ENCODE measurements at regions not wholly inside any gene's neighbourhood (a gene's known extent, or its start where the extent isn't known, plus 50 kb on each side); places are given as distances from the start of the nearest gene placed in this dataset.
A peak's percentile ranks its signal among the peaks of the same experiment; 100 is the strongest.
"Not testable (repeated sequence)": the region's sequence is repeated elsewhere in the genome, so short reads cannot be mapped to it uniquely, and the experiment has no call there.

- Mint-ChIP-seq H3K4me3 (no peak overlapping the region), H3K27me3 (peaks cover 25% of the 10 kb centered on the region), H3K9me3 (ENCODE audit: low read depth) (no peaks in the 10 kb centered on the region)
These were observed 72.2 kb upstream of the EPHB3 start for GRCh38 chr3:184489268-184489841.

GRCh38 chr3:184491011-184491576 lies 70.5 kb upstream of the EPHB3 start:
- H3K36me3 Mint-ChIP-seq: no peaks in the 10 kb centered on the region
- H3K4me3 Mint-ChIP-seq: no peak overlapping the region
- no peak overlapping the region for H3K27ac Mint-ChIP-seq
- H3K9me3 Mint-ChIP-seq (ENCODE audit: low read depth): no peaks in the 10 kb centered on the region
- peaks cover 27% of the 10 kb centered on the region for H3K27me3 Mint-ChIP-seq
- H3K4me1 Mint-ChIP-seq (ENCODE audit: low read depth): peaks cover 11% of the 10 kb centered on the region

More at GRCh38 chr3:184489268-184489841, 72.2 kb upstream of the EPHB3 start:
- Mint-ChIP-seq H3K36me3 (no peaks in the 10 kb centered on the region), H3K27ac (no peak overlapping the region), H3K4me1 (ENCODE audit: low read depth) (peaks cover 11% of the 10 kb centered on the region)

- H3K4me1 Mint-ChIP-seq (ENCODE audit: low read depth): peaks cover 11% of the 10 kb centered on the region
- H3K4me3 Mint-ChIP-seq: peak overlapping the region; percentile 68
- H3K27ac Mint-ChIP-seq: no peak overlapping the region
- no peaks in the 10 kb centered on the region for H3K36me3 Mint-ChIP-seq
- H3K27me3 Mint-ChIP-seq: peaks cover 33% of the 10 kb centered on the region
- no peaks in the 10 kb centered on the region for H3K9me3 Mint-ChIP-seq (ENCODE audit: low read depth)
These were observed 69.5 kb upstream of the EPHB3 start for GRCh38 chr3:184491867-184492615.

- H3K4me3 Mint-ChIP-seq: no peak overlapping the region
- H3K36me3 Mint-ChIP-seq: no peaks in the 10 kb centered on the region
- peaks cover 11% of the 10 kb centered on the region for H3K4me1 Mint-ChIP-seq (ENCODE audit: low read depth)
- peaks cover 50% of the 10 kb centered on the region for H3K27me3 Mint-ChIP-seq
- no peak overlapping the region for H3K27ac Mint-ChIP-seq
- no peaks in the 10 kb centered on the region for H3K9me3 Mint-ChIP-seq (ENCODE audit: low read depth)
These were observed 64.7 kb upstream of the EPHB3 start for GRCh38 chr3:184496933-184497332.

- Mint-ChIP-seq H3K36me3 (no peaks in the 10 kb centered on the region), H3K27me3 (peaks cover 49% of the 10 kb centered on the region), H3K9me3 (ENCODE audit: low read depth) (no peaks in the 10 kb centered on the region)
These were observed 63.8 kb upstream of the EPHB3 start for GRCh38 chr3:184497804-184498203.

GRCh38 chr3:184498986-184499606 lies 62.5 kb upstream of the EPHB3 start:
- Mint-ChIP-seq H3K27ac (no peak overlapping the region), H3K36me3 (no peaks in the 10 kb centered on the region), H3K4me3 (no peak overlapping the region), H3K27me3 (peaks cover 40% of the 10 kb centered on the region), H3K9me3 (ENCODE audit: low read depth) (no peaks in the 10 kb centered on the region), H3K4me1 (ENCODE audit: low read depth) (no peaks in the 10 kb centered on the region)

More at GRCh38 chr3:184497804-184498203, 63.8 kb upstream of the EPHB3 start:
- no peak overlapping the region for H3K27ac Mint-ChIP-seq
- H3K4me3 Mint-ChIP-seq: no peak overlapping the region
- peaks cover 5% of the 10 kb centered on the region for H3K4me1 Mint-ChIP-seq (ENCODE audit: low read depth)

GRCh38 chr3:184500344-184500923 lies 61.2 kb upstream of the EPHB3 start:
- Mint-ChIP-seq H3K4me3 (no peak overlapping the region), H3K27ac (no peak overlapping the region), H3K36me3 (no peaks in the 10 kb centered on the region), H3K4me1 (ENCODE audit: low read depth) (no peaks in the 10 kb centered on the region), H3K27me3 (peaks cover 38% of the 10 kb centered on the region), H3K9me3 (ENCODE audit: low read depth) (no peaks in the 10 kb centered on the region)

- no peak overlapping the region for H3K27ac Mint-ChIP-seq
- H3K9me3 Mint-ChIP-seq (ENCODE audit: low read depth): no peaks in the 10 kb centered on the region
- no peaks in the 10 kb centered on the region for H3K36me3 Mint-ChIP-seq
- H3K4me3 Mint-ChIP-seq: no peak overlapping the region
- H3K27me3 Mint-ChIP-seq: peaks cover 32% of the 10 kb centered on the region
- no peaks in the 10 kb centered on the region for H3K4me1 Mint-ChIP-seq (ENCODE audit: low read depth)
These were observed 59.4 kb upstream of the EPHB3 start for GRCh38 chr3:184502123-184502667.

GRCh38 chr3:184502841-184503240 lies 58.7 kb upstream of the EPHB3 start:
- H3K9me3 Mint-ChIP-seq (ENCODE audit: low read depth); H3K4me1 Mint-ChIP-seq (ENCODE audit: low read depth); H3K4me3 Mint-ChIP-seq; H3K27ac Mint-ChIP-seq; H3K36me3 Mint-ChIP-seq: not testable (repeated sequence)
- peaks cover 30% of the 10 kb centered on the region for H3K27me3 Mint-ChIP-seq

GRCh38 chr3:184503647-184504046 lies 57.9 kb upstream of the EPHB3 start:
- H3K4me1 Mint-ChIP-seq (ENCODE audit: low read depth): no peaks in the 10 kb centered on the region
- H3K27ac Mint-ChIP-seq: no peak overlapping the region
- H3K4me3 Mint-ChIP-seq: no peak overlapping the region
- H3K9me3 Mint-ChIP-seq (ENCODE audit: low read depth): no peaks in the 10 kb centered on the region
- H3K27me3 Mint-ChIP-seq: peaks cover 25% of the 10 kb centered on the region
- no peaks in the 10 kb centered on the region for H3K36me3 Mint-ChIP-seq

GRCh38 chr3:184505076-184505878 lies 56.3 kb upstream of the EPHB3 start:
- no peaks in the 10 kb centered on the region for H3K4me1 Mint-ChIP-seq (ENCODE audit: low read depth)
- no peak overlapping the region for H3K27ac Mint-ChIP-seq
- no peak overlapping the region for H3K4me3 Mint-ChIP-seq
- no peaks in the 10 kb centered on the region for H3K9me3 Mint-ChIP-seq (ENCODE audit: low read depth)
- peaks cover 18% of the 10 kb centered on the region for H3K27me3 Mint-ChIP-seq
- no peaks in the 10 kb centered on the region for H3K36me3 Mint-ChIP-seq

- Mint-ChIP-seq H3K27ac (no peak overlapping the region), H3K36me3 (no peaks in the 10 kb centered on the region), H3K27me3 (peaks cover 14% of the 10 kb centered on the region), H3K4me3 (no peak overlapping the region), H3K4me1 (ENCODE audit: low read depth) (no peaks in the 10 kb centered on the region), H3K9me3 (ENCODE audit: low read depth) (no peaks in the 10 kb centered on the region)
These were observed 55.0 kb upstream of the EPHB3 start for GRCh38 chr3:184506561-184506991.

- H3K27ac Mint-ChIP-seq: no peak overlapping the region
- no peaks in the 10 kb centered on the region for H3K9me3 Mint-ChIP-seq (ENCODE audit: low read depth)
- peaks cover 25% of the 10 kb centered on the region for H3K27me3 Mint-ChIP-seq
- no peaks in the 10 kb centered on the region for H3K36me3 Mint-ChIP-seq
- H3K4me1 Mint-ChIP-seq (ENCODE audit: low read depth): peaks cover 4% of the 10 kb centered on the region
- H3K4me3 Mint-ChIP-seq: no peak overlapping the region
These were observed 52.6 kb upstream of the EPHB3 start for GRCh38 chr3:184508938-184509337.

GRCh38 chr3:184511741-184512140 lies 49.8 kb upstream of the EPHB3 start:
- no peak overlapping the region for H3K4me3 Mint-ChIP-seq
- no peak overlapping the region for H3K27ac Mint-ChIP-seq
- no peaks in the 10 kb centered on the region for H3K9me3 Mint-ChIP-seq (ENCODE audit: low read depth)
- H3K4me1 Mint-ChIP-seq (ENCODE audit: low read depth): peaks cover 6% of the 10 kb centered on the region
- H3K27me3 Mint-ChIP-seq: peaks cover 36% of the 10 kb centered on the region
- H3K36me3 Mint-ChIP-seq: no peaks in the 10 kb centered on the region

Data from activated naive CD8-positive, alpha-beta T cell (primary cell).